HEK293 (cell line): ENCODE measurements at regions not wholly inside any gene's neighbourhood (a gene's known extent, or its start where the extent isn't known, plus 50 kb on each side); places are given as distances from the start of the nearest gene placed in this dataset.

Experiments used
- BCL6B ChIP-seq: fragments of 450-650 bp; formaldehyde crosslinking; IDR thresholded peaks from 2 replicates; pipeline ENCODE4 v1.5.1; 2017; ENCODE audit warnings: missing biosample characterization, missing genetic modification characterization
- CTCF ChIP-seq: fragments of 450-650 bp; formaldehyde crosslinking; IDR thresholded peaks from 2 replicates; pipeline ENCODE4 v1.5.1; 2016; ENCODE audit warnings: missing biosample characterization, missing genetic modification characterization
- ELK4 ChIP-seq: IDR thresholded peaks from 2 replicates; pipeline ENCODE4 v1.6.1; 2011; ENCODE audit warnings: mild to moderate bottlenecking, low read depth, low read length, borderline replicate concordance
- KLF10 ChIP-seq: fragments of 450-650 bp; IDR thresholded peaks from 2 replicates; pipeline ENCODE4 v1.5.1; 2018; ENCODE audit warnings: missing biosample characterization, mild to moderate bottlenecking, missing genetic modification characterization
- ZBTB11 ChIP-seq: fragments of 450-650 bp; formaldehyde crosslinking; conservative IDR thresholded peaks from 2 replicates; pipeline ENCODE4 v1.5.1; 2016; ENCODE audit warnings: low read depth, missing biosample characterization, missing genetic modification characterization
- ZBTB17 ChIP-seq: fragments of 450-650 bp; formaldehyde crosslinking; IDR thresholded peaks from 2 replicates; pipeline ENCODE4 v1.5.1; 2016; ENCODE audit warnings: missing biosample characterization, missing genetic modification characterization
- ZNF114 ChIP-seq: fragments of 450-650 bp; formaldehyde crosslinking; IDR thresholded peaks from 2 replicates; pipeline ENCODE4 v1.5.0; 2017; ENCODE audit warnings: missing biosample characterization, missing genetic modification characterization
- ZNF174 ChIP-seq: fragments of 450-650 bp; formaldehyde crosslinking; IDR thresholded peaks from 2 replicates; pipeline ENCODE4 v1.5.0; 2017; ENCODE audit warnings: missing biosample characterization, mild to moderate bottlenecking, missing genetic modification characterization
- ZNF18 ChIP-seq: fragments of 450-650 bp; formaldehyde crosslinking; IDR thresholded peaks from 2 replicates; pipeline ENCODE4 v1.5.1; 2016; ENCODE audit warnings: missing biosample characterization, missing genetic modification characterization
- ZNF248 ChIP-seq: fragments of 450-650 bp; formaldehyde crosslinking; IDR thresholded peaks from 2 replicates; pipeline ENCODE4 v1.5.1; 2017; ENCODE audit warnings: missing biosample characterization, missing genetic modification characterization
- ZNF324 ChIP-seq: fragments of 450-650 bp; formaldehyde crosslinking; IDR thresholded peaks from 2 replicates; pipeline ENCODE4 v1.5.1; 2016; ENCODE audit warnings: missing biosample characterization, missing genetic modification characterization
- ZNF350 ChIP-seq: fragments of 450-650 bp; formaldehyde crosslinking; IDR thresholded peaks from 2 replicates; pipeline ENCODE4 v1.5.0; 2017; ENCODE audit warnings: missing biosample characterization, mild to moderate bottlenecking, missing genetic modification characterization
- ZNF555 ChIP-seq: fragments of 450-650 bp; formaldehyde crosslinking; conservative IDR thresholded peaks from 2 replicates; pipeline ENCODE4 v1.5.1; 2017; ENCODE audit warnings: missing biosample characterization, mild to moderate bottlenecking, missing genetic modification characterization, inconsistent platforms
- ZSCAN4 ChIP-seq: fragments of 450-650 bp; formaldehyde crosslinking; IDR thresholded peaks from 2 replicates; pipeline ENCODE4 v1.5.1; 2017; ENCODE audit warnings: missing biosample characterization, missing genetic modification characterization

GRCh38 chr18:67596003-67596402 is 79.5 kb upstream of the DSEL start:
- TF ChIP-seq ZNF555 (tag by site-specific recombination) (no peak), ZSCAN4 (tag by site-specific recombination) (no peak), ZNF350 (no peak), ZBTB11 (tag by site-specific recombination) (no peak), CTCF (tag by site-specific recombination) (no peak), KLF10 (tag by site-specific recombination) (no peak), ZNF174 (tag by site-specific recombination) (no peak), ZNF248 (tag by site-specific recombination) (no peak), ELK4 (no peak), ZNF324 (tag by site-specific recombination) (no peak), ZNF18 (no peak), ZNF114 (no peak), ZBTB17 (tag by site-specific recombination) (no peak), BCL6B (tag by site-specific recombination) (no peak)
